GM23338 (cell line): ENCODE measurements at regions not wholly inside any gene's neighbourhood (a gene's known extent, or its start where the extent isn't known, plus 50 kb on each side); places are given as distances from the start of the nearest gene placed in this dataset.

Experiments
- ATAC-seq: fragments of 200-7000 bp; cut with Tn5 transposase; 3 replicates; pipeline ENCODE4 v1.9.1; 2020
- DNase-seq: peaks from one replicate; pipeline ENCODE4 v3.0.0-alpha.2; 2015; ENCODE audit warnings: low spot score
- H2AFZ ChIP-seq: fragments of 200-600 bp; sonication (generic); 2 replicates; pipeline ENCODE4 v1.8.0; 2016; ENCODE audit warnings: antibody characterized with exemption, mild to moderate bottlenecking, moderate library complexity
- H3F3A ChIP-seq: fragments of 200-600 bp; sonication (generic); replicated peaks from 2 replicates; pipeline ENCODE4 v1.8.0; 2017; ENCODE audit warnings: antibody characterized with exemption, mixed run types, low read depth
- H3K27ac ChIP-seq: fragments of 200-600 bp; sonication (generic); 2 replicates; pipeline ENCODE4 v1.6.1; 2016; ENCODE audit warnings: low read depth
- H3K27me3 ChIP-seq: fragments of 200-600 bp; sonication (generic); 2 replicates; pipeline ENCODE4 v1.8.0; 2016; ENCODE audit warnings: mild to moderate bottlenecking, mixed run types, moderate library complexity; ENCODE audit not compliant: insufficient read depth
- H3K36me3 ChIP-seq: fragments of 200-600 bp; sonication (generic); 2 replicates; pipeline ENCODE4 v1.8.0; 2016; ENCODE audit warnings: mild to moderate bottlenecking; ENCODE audit not compliant: insufficient read depth
- H3K4me1 ChIP-seq: fragments of 200-600 bp; sonication (generic); 2 replicates; pipeline ENCODE4 v1.8.0; 2016; ENCODE audit warnings: mild to moderate bottlenecking, moderate library complexity; ENCODE audit not compliant: insufficient read depth
- H3K4me2 ChIP-seq: fragments of 200-600 bp; sonication (generic); 2 replicates; pipeline ENCODE4 v1.7.1; 2017; ENCODE audit warnings: mixed run types
- H3K4me3 ChIP-seq: fragments of 200-600 bp; sonication (generic); 2 replicates; pipeline ENCODE4 v1.6.1; 2016; ENCODE audit warnings: mixed run types
- H3K79me2 ChIP-seq: fragments of 200-600 bp; sonication (generic); replicated peaks from 2 replicates; pipeline ENCODE4 v1.8.0; 2017; ENCODE audit warnings: mild to moderate bottlenecking; ENCODE audit not compliant: insufficient read depth
- H3K9me2 ChIP-seq: fragments of 200-600 bp; sonication (generic); 2 replicates; pipeline ENCODE4 v1.8.0; 2017; ENCODE audit not compliant: insufficient read depth
- H4K20me1 ChIP-seq: fragments of 200-600 bp; sonication (generic); replicated peaks from 2 replicates; pipeline ENCODE4 v1.8.0; 2017; ENCODE audit warnings: mild to moderate bottlenecking; ENCODE audit not compliant: insufficient read depth
- H3K27ac Mint-ChIP-seq: 2 replicates; pipeline ENCODE4 v1.8.0; 2020; ENCODE audit warnings: inconsistent platforms, mild to moderate bottlenecking, moderate library complexity, mixed read lengths
- H3K27me3 Mint-ChIP-seq: 3 replicates; pipeline ENCODE4 v1.8.0; 2022; ENCODE audit warnings: low read depth, mild to moderate bottlenecking, moderate library complexity, mixed read lengths, inconsistent platforms; ENCODE audit not compliant: insufficient read depth, poor library complexity
- H3K36me3 Mint-ChIP-seq: 3 replicates; pipeline ENCODE4 v1.8.0; 2021; ENCODE audit warnings: low read depth, mild to moderate bottlenecking, inconsistent platforms, moderate library complexity, mixed read lengths
- H3K4me1 Mint-ChIP-seq: 3 replicates; pipeline ENCODE4 v1.8.0; 2020; ENCODE audit warnings: mild to moderate bottlenecking, inconsistent platforms, mixed read lengths
- H3K4me3 Mint-ChIP-seq: 3 replicates; pipeline ENCODE4 v1.8.0; 2021; ENCODE audit warnings: moderate library complexity, mild to moderate bottlenecking, inconsistent platforms, mixed read lengths
- H3K9me3 Mint-ChIP-seq: 3 replicates; pipeline ENCODE4 v1.8.0; 2020; ENCODE audit warnings: moderate library complexity, mild to moderate bottlenecking, inconsistent platforms, mixed read lengths
- JUNB ChIP-seq: IDR thresholded peaks from one replicate; pipeline ENCODE4 v1.6.1; 2016; ENCODE audit warnings: antibody characterized with exemption; ENCODE audit not compliant: unreplicated experiment
- ZNF331 ChIP-seq: fragments of 250-450 bp; sonication (Bioruptor Pico); IDR thresholded peaks from 2 replicates; pipeline ENCODE4 v1.5.0; 2020; ENCODE audit warnings: low read depth, mild to moderate bottlenecking, moderate library complexity
- ZNF462 ChIP-seq: fragments of 250-450 bp; sonication (Bioruptor Pico); IDR thresholded peaks from 2 replicates; pipeline ENCODE4 v1.5.0; 2020; ENCODE audit warnings: mild to moderate bottlenecking, moderate library complexity
- TF ChIP-seq, protein P1 (sequence below): IDR thresholded peaks from one replicate; pipeline ENCODE4 v1.6.1; 2018; ENCODE audit warnings: antibody characterized with exemption; ENCODE audit not compliant: unreplicated experiment

DNA sequence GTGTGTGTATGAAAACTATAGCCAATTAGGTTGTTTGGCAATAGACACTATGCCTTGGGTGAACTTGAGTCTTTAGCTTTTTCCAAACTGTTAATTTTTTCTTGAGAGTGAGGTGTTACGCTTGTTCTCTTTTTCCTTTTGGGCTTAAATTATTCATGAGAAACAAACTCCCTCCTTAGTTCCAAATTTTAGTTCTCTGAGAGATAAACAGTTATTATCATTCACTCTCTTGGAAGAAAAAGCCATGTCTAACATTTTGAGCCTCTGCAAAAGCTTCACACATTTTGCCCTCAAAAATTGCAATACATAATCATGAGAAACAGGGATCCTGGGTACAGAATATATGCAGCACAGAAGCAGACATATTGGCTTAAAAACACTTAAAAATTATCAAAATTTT lies 1353.9 kb upstream of the MAP3K7 start (continued):
- no peak for TF ChIP-seq ZNF462 (CRISPR knock-in tag)

- DNase-seq: no peak
- H3K27ac ChIP-seq: no peak overlapping the region
- no peak overlapping the region for H3K4me2 ChIP-seq
- TF ChIP-seq ZNF331 (no peak), JUNB (no peak)
- no peaks in the 10 kb centered on the region for H3K9me2 ChIP-seq
- H3K9me3 Mint-ChIP-seq: peaks cover 9% of the 10 kb centered on the region; the same call in 1 of the 3 replicates
- no peak for ATAC-seq
- H4K20me1 ChIP-seq: no peaks in the 10 kb centered on the region
- H3K79me2 ChIP-seq: no peaks in the 10 kb centered on the region
- H3K36me3 Mint-ChIP-seq: no peaks in the 10 kb centered on the region; the same call in 2 of the 3 replicates
- H3F3A ChIP-seq: no peaks in the 10 kb centered on the region
- H3K4me1 Mint-ChIP-seq: no peaks in the 10 kb centered on the region; the same call in 2 of the 3 replicates
- H2AFZ ChIP-seq: peak overlapping the region; percentile 54; the same call in 1 of the 2 replicates
- H3K4me3 ChIP-seq: no peak overlapping the region
- no peaks in the 10 kb centered on the region for H3K27me3 ChIP-seq
- no peak overlapping the region for H3K4me3 Mint-ChIP-seq
- no peak overlapping the region for H3K27ac Mint-ChIP-seq
- H3K4me1 ChIP-seq: no peaks in the 10 kb centered on the region
- H3K36me3 ChIP-seq: no peaks in the 10 kb centered on the region
- no peaks in the 10 kb centered on the region for H3K27me3 Mint-ChIP-seq
These were observed 1340.0 kb upstream of the MAP3K7 start for GRCh38 chr6:91926827-91927226.

DNA sequence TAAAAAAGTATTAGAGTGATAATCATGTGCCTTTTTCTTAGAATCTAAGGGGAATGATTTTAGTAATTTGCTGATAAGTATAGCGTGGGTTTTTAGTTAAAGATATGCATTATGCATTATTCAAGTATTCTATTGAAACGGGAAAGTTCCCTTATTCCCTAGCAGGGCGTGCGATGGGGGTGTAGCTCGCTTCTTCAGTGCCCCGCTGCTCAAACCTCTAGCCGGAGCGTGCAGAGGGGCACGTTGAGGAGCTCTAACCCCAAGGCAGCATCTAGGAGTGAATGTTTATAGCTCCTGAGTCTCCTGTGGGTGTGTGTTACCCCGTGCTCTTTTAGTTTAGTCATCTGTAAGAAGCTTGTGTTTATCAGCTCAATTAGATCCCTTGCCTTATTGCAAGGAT lies 1339.5 kb upstream of the MAP3K7 start:
- H4K20me1 ChIP-seq: no peaks in the 10 kb centered on the region
- Mint-ChIP-seq H3K4me3 (no peak overlapping the region), H3K36me3 (no peaks in the 10 kb centered on the region; the same call in 2 of the 3 replicates), H3K27ac (no peak overlapping the region), H3K27me3 (no peaks in the 10 kb centered on the region), H3K9me3 (peaks cover 9% of the 10 kb centered on the region; the same call in 1 of the 3 replicates), H3K4me1 (no peaks in the 10 kb centered on the region)
- no peaks in the 10 kb centered on the region for H3K4me1 ChIP-seq
- no peak for TF ChIP-seq JUNB
- TF ChIP-seq, protein P1, sequence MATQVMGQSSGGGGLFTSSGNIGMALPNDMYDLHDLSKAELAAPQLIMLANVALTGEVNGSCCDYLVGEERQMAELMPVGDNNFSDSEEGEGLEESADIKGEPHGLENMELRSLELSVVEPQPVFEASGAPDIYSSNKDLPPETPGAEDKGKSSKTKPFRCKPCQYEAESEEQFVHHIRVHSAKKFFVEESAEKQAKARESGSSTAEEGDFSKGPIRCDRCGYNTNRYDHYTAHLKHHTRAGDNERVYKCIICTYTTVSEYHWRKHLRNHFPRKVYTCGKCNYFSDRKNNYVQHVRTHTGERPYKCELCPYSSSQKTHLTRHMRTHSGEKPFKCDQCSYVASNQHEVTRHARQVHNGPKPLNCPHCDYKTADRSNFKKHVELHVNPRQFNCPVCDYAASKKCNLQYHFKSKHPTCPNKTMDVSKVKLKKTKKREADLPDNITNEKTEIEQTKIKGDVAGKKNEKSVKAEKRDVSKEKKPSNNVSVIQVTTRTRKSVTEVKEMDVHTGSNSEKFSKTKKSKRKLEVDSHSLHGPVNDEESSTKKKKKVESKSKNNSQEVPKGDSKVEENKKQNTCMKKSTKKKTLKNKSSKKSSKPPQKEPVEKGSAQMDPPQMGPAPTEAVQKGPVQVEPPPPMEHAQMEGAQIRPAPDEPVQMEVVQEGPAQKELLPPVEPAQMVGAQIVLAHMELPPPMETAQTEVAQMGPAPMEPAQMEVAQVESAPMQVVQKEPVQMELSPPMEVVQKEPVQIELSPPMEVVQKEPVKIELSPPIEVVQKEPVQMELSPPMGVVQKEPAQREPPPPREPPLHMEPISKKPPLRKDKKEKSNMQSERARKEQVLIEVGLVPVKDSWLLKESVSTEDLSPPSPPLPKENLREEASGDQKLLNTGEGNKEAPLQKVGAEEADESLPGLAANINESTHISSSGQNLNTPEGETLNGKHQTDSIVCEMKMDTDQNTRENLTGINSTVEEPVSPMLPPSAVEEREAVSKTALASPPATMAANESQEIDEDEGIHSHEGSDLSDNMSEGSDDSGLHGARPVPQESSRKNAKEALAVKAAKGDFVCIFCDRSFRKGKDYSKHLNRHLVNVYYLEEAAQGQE: no peak
- H3K4me3 ChIP-seq: no peak overlapping the region
- H3K36me3 ChIP-seq: no peaks in the 10 kb centered on the region
- H3K9me2 ChIP-seq: no peaks in the 10 kb centered on the region
- no peak overlapping the region for H3K27ac ChIP-seq
- H3F3A ChIP-seq: no peaks in the 10 kb centered on the region
- no peaks in the 10 kb centered on the region for H3K79me2 ChIP-seq
- ATAC-seq: no peak
- no peaks in the 10 kb centered on the region for H3K27me3 ChIP-seq
- no peak overlapping the region for H3K4me2 ChIP-seq
- peak overlapping the region; percentile 54; the same call in 1 of the 2 replicates for H2AFZ ChIP-seq
- DNase-seq: no peak
